MM.1S (cell line): ENCODE measurements at regions not wholly inside any gene's neighbourhood (a gene's known extent, or its start where the extent isn't known, plus 50 kb on each side); places are given as distances from the start of the nearest gene placed in this dataset.
"Not testable (repeated sequence)": the region's sequence is repeated elsewhere in the genome, so short reads cannot be mapped to it uniquely, and the experiment has no call there.

Experiments
- DNase-seq: peaks from one replicate; pipeline ENCODE4 v3.0.0-alpha.2; 2015
- H2AFZ ChIP-seq: fragments of 300-600 bp; sonication (generic); 2 replicates; pipeline ENCODE4 v1.6.0; 2016; ENCODE audit warnings: antibody characterized with exemption, low read length
- H3F3A ChIP-seq: fragments of 300-600 bp; sonication (generic); 2 replicates; pipeline ENCODE4 v1.6.1; 2016; ENCODE audit warnings: mild to moderate bottlenecking, antibody characterized with exemption, low read length, moderate library complexity, mixed read lengths; ENCODE audit not compliant: insufficient read depth
- H3K27ac ChIP-seq: fragments of 300-600 bp; sonication (generic); 2 replicates; pipeline ENCODE4 v1.5.1; 2016; ENCODE audit warnings: mild to moderate bottlenecking, low read length
- H3K27me3 ChIP-seq: fragments of 300-600 bp; sonication (generic); replicated peaks from 2 replicates; pipeline ENCODE4 v1.6.0; 2016; ENCODE audit warnings: low read length; ENCODE audit not compliant: insufficient read depth
- H3K36me3 ChIP-seq: fragments of 300-600 bp; sonication (generic); replicated peaks from 2 replicates; pipeline ENCODE4 v1.6.1; 2016; ENCODE audit warnings: mild to moderate bottlenecking, low read length, mixed read lengths; ENCODE audit not compliant: insufficient read depth
- H3K4me1 ChIP-seq: fragments of 300-600 bp; sonication (generic); 2 replicates; pipeline ENCODE4 v1.6.1; 2016; ENCODE audit warnings: low read length, mixed read lengths
- H3K4me2 ChIP-seq: fragments of 300-600 bp; sonication (generic); 2 replicates; pipeline ENCODE4 v1.6.0; 2016; ENCODE audit warnings: low read depth, low read length
- H3K4me3 ChIP-seq: fragments of 300-600 bp; sonication (generic); 2 replicates; pipeline ENCODE4 v1.5.1; 2016; ENCODE audit warnings: low read length, mixed read lengths
- H3K79me2 ChIP-seq: fragments of 300-600 bp; sonication (generic); 2 replicates; pipeline ENCODE4 v1.6.1; 2016; ENCODE audit warnings: mixed run types, low read length, mixed read lengths
- H3K9ac ChIP-seq: fragments of 300-600 bp; sonication (generic); 2 replicates; pipeline ENCODE4 v1.6.1; 2016; ENCODE audit warnings: low read length, mixed read lengths
- H3K9me2 ChIP-seq: fragments of 300-600 bp; sonication (generic); replicated peaks from 2 replicates; pipeline ENCODE4 v1.6.1; 2016; ENCODE audit warnings: mild to moderate bottlenecking, low read length, mixed read lengths; ENCODE audit not compliant: insufficient read depth
- H3K9me3 ChIP-seq: fragments of 300-600 bp; sonication (generic); replicated peaks from 2 replicates; pipeline ENCODE4 v1.6.1; 2016; ENCODE audit warnings: mild to moderate bottlenecking, low read length, mixed read lengths; ENCODE audit not compliant: insufficient read depth
- H4K20me1 ChIP-seq: fragments of 300-600 bp; sonication (generic); 2 replicates; pipeline ENCODE4 v1.6.1; 2016; ENCODE audit warnings: mild to moderate bottlenecking, low read length, moderate library complexity, mixed read lengths; ENCODE audit not compliant: insufficient read depth
- CTCF ChIP-seq: fragments of 300-600 bp; sonication (generic); IDR thresholded peaks from 2 replicates; pipeline ENCODE4 v1.5.1; 2016; ENCODE audit warnings: antibody characterized with exemption, low read length, mixed read lengths
- EZH2 ChIP-seq: fragments of 300-600 bp; sonication (generic); optimal IDR thresholded peaks from 2 replicates; pipeline ENCODE3; 2017; ENCODE audit warnings: low read depth, mild to moderate bottlenecking, antibody characterized with exemption, low read length, mixed read lengths
- EZH2phosphoT487 ChIP-seq: fragments of 300-600 bp; sonication (generic); IDR thresholded peaks from 2 replicates; pipeline ENCODE4 v1.6.1; 2018; ENCODE audit warnings: antibody characterized with exemption, low read length

GRCh38 chr2:184413671-184414229, 184.6 kb upstream of the ZNF804A start:
- Histone ChIP-seq H3K9me2 (no peaks in the 10 kb centered on the region), H3K27me3 (no peaks in the 10 kb centered on the region), H3K4me3 (no peak overlapping the region), H3K9ac (no peak overlapping the region), H3K4me2 (no peak overlapping the region), H3F3A (no peaks in the 10 kb centered on the region), H3K9me3 (no peaks in the 10 kb centered on the region), H3K27ac (no peak overlapping the region), H3K4me1 (no peaks in the 10 kb centered on the region), H4K20me1 (no peaks in the 10 kb centered on the region), H2AFZ (no peak overlapping the region), H3K79me2 (no peaks in the 10 kb centered on the region), H3K36me3 (no peaks in the 10 kb centered on the region)
- DNase-seq: no peak
- no peak for TF ChIP-seq EZH2phosphoT487
- no peak for TF ChIP-seq EZH2
- TF ChIP-seq CTCF: no peak

- no peaks in the 10 kb centered on the region for H3K9me2 ChIP-seq
- no peaks in the 10 kb centered on the region for H4K20me1 ChIP-seq
- H3K4me1 ChIP-seq: no peaks in the 10 kb centered on the region
- no peaks in the 10 kb centered on the region for H3K79me2 ChIP-seq
- no peak overlapping the region for H3K27ac ChIP-seq
- no peak overlapping the region for H3K4me3 ChIP-seq
- H2AFZ ChIP-seq: no peak overlapping the region
- H3K9me3 ChIP-seq: no peaks in the 10 kb centered on the region
- no peak overlapping the region for H3K9ac ChIP-seq
- H3F3A ChIP-seq: no peaks in the 10 kb centered on the region
- no peaks in the 10 kb centered on the region for H3K27me3 ChIP-seq
- no peak overlapping the region for H3K4me2 ChIP-seq
- no peaks in the 10 kb centered on the region for H3K36me3 ChIP-seq
- TF ChIP-seq CTCF (no peak), EZH2 (no peak), EZH2phosphoT487 (no peak)
- no peak for DNase-seq
Observed at GRCh38 chr2:184416146-184416913, 182.0 kb upstream of the ZNF804A start.

- no peaks in the 10 kb centered on the region for H3K27me3 ChIP-seq
- H3K4me3 ChIP-seq: no peak overlapping the region
- TF ChIP-seq EZH2 (no peak), CTCF (no peak), EZH2phosphoT487 (no peak)
- DNase-seq: no peak
- no peak overlapping the region for H2AFZ ChIP-seq
- no peaks in the 10 kb centered on the region for H3K9me2 ChIP-seq
- no peaks in the 10 kb centered on the region for H4K20me1 ChIP-seq
- no peaks in the 10 kb centered on the region for H3K79me2 ChIP-seq
- no peaks in the 10 kb centered on the region for H3K4me1 ChIP-seq
- H3K9me3 ChIP-seq: no peaks in the 10 kb centered on the region
- no peak overlapping the region for H3K4me2 ChIP-seq
- H3F3A ChIP-seq: no peaks in the 10 kb centered on the region
- no peak overlapping the region for H3K27ac ChIP-seq
- no peak overlapping the region for H3K9ac ChIP-seq
- no peaks in the 10 kb centered on the region for H3K36me3 ChIP-seq
Observed at GRCh38 chr2:184419744-184420143, 178.6 kb upstream of the ZNF804A start.

- DNase-seq, H3K27me3 ChIP-seq, H3F3A ChIP-seq, H3K36me3 ChIP-seq, H3K79me2 ChIP-seq, H3K4me3 ChIP-seq, H3K9me3 ChIP-seq, H4K20me1 ChIP-seq, H2AFZ ChIP-seq, H3K27ac ChIP-seq, H3K4me1 ChIP-seq, H3K4me2 ChIP-seq, H3K9me2 ChIP-seq, H3K9ac ChIP-seq: not testable (repeated sequence)
Observed at GRCh38 chr2:184421456-184421855, 176.9 kb upstream of the ZNF804A start.
